Kidney epithelial cell (primary cell): ENCODE measurements at regions not wholly inside any gene's neighbourhood (a gene's known extent, or its start where the extent isn't known, plus 50 kb on each side); places are given as distances from the start of the nearest gene placed in this dataset.
"Not testable (repeated sequence)": the region's sequence is repeated elsewhere in the genome, so short reads cannot be mapped to it uniquely, and the experiment has no call there.

ENCODE experiments used
- DNase-seq: peaks from one replicate; pipeline ENCODE4 v3.0.0-alpha.2; 2010; ENCODE audit warnings: low read depth
- H3K27me3 ChIP-seq: 2 replicates; pipeline ENCODE4 v1.6.0; 2011; ENCODE audit warnings: low read length; ENCODE audit not compliant: control insufficient read depth, insufficient read depth
- H3K36me3 ChIP-seq: 2 replicates; pipeline ENCODE4 v1.5.1; 2011; ENCODE audit warnings: low read length; ENCODE audit not compliant: control insufficient read depth, insufficient read depth
- H3K4me3 ChIP-seq: 2 replicates; pipeline ENCODE4 v1.5.1; 2011; ENCODE audit warnings: low read depth, mild to moderate bottlenecking, control low read depth, low read length
- TF ChIP-seq, protein P1 (sequence below): IDR thresholded peaks from 2 replicates; pipeline ENCODE4 v1.5.1; 2011; ENCODE audit warnings: mild to moderate bottlenecking, moderate library complexity, low read length, control low read depth, inconsistent platforms; ENCODE audit not compliant: insufficient read depth, poor library complexity, severe bottlenecking

DNA sequence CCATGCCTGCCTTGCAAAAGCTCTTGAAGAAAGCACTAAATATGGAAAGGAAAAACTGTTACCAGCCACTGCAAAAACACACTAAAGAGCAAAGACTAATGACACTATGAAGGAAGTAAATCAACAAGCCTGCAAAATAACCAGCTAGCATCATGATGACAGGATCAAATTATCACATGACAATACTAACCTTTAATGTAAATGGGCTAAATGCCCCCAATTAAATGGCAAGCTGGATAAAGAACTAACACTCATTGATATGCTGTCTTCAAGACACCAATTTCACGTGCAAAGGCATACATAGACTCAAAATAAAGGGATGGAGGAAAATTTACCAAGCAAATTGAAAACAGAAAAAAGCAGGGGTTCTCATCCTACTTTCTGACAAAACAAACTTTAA, 231.8 kb upstream of the RGMB start:
- TF ChIP-seq, protein P1, sequence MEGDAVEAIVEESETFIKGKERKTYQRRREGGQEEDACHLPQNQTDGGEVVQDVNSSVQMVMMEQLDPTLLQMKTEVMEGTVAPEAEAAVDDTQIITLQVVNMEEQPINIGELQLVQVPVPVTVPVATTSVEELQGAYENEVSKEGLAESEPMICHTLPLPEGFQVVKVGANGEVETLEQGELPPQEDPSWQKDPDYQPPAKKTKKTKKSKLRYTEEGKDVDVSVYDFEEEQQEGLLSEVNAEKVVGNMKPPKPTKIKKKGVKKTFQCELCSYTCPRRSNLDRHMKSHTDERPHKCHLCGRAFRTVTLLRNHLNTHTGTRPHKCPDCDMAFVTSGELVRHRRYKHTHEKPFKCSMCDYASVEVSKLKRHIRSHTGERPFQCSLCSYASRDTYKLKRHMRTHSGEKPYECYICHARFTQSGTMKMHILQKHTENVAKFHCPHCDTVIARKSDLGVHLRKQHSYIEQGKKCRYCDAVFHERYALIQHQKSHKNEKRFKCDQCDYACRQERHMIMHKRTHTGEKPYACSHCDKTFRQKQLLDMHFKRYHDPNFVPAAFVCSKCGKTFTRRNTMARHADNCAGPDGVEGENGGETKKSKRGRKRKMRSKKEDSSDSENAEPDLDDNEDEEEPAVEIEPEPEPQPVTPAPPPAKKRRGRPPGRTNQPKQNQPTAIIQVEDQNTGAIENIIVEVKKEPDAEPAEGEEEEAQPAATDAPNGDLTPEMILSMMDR: no peak
- Histone ChIP-seq H3K27me3 (no peaks in the 10 kb centered on the region), H3K4me3 (no peak overlapping the region), H3K36me3 (no peaks in the 10 kb centered on the region)
- no peak for DNase-seq

DNA sequence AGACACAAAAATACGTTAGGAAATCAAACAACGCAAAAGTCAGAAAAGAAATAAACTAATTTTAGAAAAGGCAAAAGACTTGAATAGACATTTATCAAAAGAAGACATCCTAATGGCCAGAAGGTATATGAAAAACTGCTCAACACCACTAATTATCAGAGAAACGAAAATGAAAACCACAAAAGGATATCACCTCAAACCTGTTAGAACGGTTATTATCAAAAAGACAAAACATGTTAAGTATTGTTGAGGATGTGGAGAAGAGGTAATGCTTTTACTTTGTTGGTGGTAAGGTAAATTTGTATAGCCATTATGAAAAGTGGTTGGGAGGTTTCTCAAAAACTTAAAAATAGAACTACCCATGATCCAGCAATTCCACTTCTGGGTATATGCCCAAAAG, 230.0 kb upstream of the RGMB start:
- TF ChIP-seq, protein P1: no peak
- no peaks in the 10 kb centered on the region for H3K36me3 ChIP-seq
- no peak for DNase-seq
- H3K27me3 ChIP-seq: no peaks in the 10 kb centered on the region
- no peak overlapping the region for H3K4me3 ChIP-seq

DNA sequence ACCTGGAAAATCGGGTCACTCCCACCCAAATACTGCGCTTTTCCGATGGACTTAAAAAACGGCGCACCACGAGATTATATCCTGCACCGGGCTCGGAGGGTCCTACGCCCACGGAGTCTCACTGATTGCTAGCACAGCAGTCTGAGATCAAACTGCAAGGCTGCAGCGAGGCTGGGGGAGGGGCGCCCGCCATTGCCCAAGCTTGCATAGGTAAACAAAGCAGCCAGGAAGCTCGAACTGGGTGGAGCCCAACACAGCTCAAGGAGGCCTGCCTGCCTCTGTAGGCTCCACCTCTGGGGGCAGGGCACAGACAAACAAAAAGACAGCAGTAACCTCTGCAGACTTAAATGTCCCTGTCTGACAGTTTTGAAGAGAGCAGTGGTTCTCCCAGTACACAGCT, 226.5 kb upstream of the RGMB start:
- H3K27me3 ChIP-seq, DNase-seq, H3K36me3 ChIP-seq: not testable (repeated sequence)

DNA sequence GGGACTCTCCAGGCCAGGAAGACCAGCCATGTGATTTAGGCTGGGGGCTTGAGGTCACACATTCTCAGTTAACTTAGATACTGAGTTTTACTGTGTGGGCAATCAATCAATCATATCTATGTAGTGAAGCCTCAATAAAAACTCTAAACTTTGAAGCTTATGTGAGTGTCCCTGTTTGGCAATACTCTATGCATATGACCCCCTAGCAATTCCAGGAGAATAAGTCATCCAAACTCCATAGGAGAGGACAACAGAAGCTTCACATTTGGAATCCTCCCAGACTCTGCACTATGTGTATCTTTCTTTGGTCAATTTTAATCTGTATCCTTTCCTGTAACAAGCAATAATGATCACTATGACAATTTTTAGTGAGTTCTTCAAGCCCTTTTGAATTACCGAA, 216.8 kb upstream of the RGMB start:
- Histone ChIP-seq H3K4me3 (no peak overlapping the region), H3K36me3 (no peaks in the 10 kb centered on the region), H3K27me3 (no peaks in the 10 kb centered on the region)
- TF ChIP-seq, protein P1: no peak
- no peak for DNase-seq

More for the DNA sequence above, 226.5 kb upstream of the RGMB start:
- not testable (repeated sequence) for H3K4me3 ChIP-seq

DNA sequence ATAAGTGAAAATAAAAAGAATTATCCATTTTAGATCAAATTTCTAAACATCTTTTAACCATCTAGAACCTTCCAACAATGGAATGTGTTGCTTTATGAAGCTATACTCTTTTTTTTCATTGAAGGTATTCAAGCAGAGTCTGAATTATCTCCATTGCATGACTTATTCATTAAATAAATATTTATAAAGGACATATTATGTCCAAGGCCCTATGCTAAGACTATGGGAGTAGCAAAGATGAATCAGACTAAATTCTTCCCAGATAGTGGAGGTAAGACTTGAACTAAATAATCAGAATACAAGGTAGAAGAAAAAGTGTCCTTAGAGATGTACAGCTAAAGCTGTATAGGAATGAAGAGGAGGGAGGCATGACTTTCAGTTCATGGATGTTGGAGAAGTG, 215.5 kb upstream of the RGMB start:
- TF ChIP-seq, protein P1: no peak
- H3K27me3 ChIP-seq: no peaks in the 10 kb centered on the region
- no peaks in the 10 kb centered on the region for H3K36me3 ChIP-seq
- no peak for DNase-seq
- H3K4me3 ChIP-seq: no peak overlapping the region

DNA sequence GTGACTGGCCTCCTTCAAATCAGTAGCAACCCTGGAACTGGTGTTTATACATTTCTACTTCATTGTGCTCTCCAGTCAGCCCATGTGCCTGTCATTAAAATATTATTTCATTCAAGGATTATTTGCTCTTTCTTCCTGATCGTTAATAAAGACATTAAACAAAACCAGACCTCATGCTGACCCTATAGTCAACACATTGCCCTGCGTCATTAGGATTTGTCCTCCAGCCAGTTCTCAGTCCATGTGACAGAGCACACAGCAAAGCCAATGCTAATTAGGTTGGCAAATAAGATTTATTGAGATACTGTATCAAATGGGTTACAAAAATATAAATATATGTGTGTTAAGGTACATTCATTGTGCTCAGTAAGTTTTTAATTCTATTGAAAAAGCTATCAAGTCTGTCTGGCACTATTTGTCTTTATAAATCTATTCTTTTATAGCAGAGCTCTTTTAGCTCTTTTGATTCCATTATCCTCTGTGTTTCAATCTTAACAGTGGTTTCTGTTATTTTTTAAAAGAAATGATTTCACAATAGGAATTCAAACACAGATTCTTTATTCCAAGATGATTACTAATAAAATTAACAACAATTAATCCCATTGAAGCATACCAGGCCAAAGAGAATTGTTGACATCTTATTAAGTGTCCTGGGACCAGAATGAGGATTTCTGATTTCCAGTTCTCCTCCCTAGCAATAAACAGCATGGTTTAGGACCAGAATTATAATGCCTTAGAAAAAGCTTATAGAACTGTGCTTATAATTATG, 209.4 kb upstream of the RGMB start:
- no peak overlapping the region for H3K4me3 ChIP-seq
- DNase-seq: no peak
- no peaks in the 10 kb centered on the region for H3K36me3 ChIP-seq
- H3K27me3 ChIP-seq: no peaks in the 10 kb centered on the region
- TF ChIP-seq, protein P1: no peak
